HepG2 (cell line): ENCODE measurements at regions not wholly inside any gene's neighbourhood (a gene's known extent, or its start where the extent isn't known, plus 50 kb on each side); places are given as distances from the start of the nearest gene placed in this dataset.

Source experiments
- ATAC-seq: fragments of 200-7000 bp; cut with Tn5 transposase; 3 replicates; pipeline ENCODE4 v1.9.1; 2020; ENCODE audit warnings: mild to moderate bottlenecking, moderate library complexity
- BruUV-seq: library from RNA; stranded (reverse); fragments of 400-500 nt; replicated peaks from 2 replicates; lab custom pipeline; 2021; lab: Mats Ljungman, UMichigan
- CTCF ChIA-PET: fragments of 300-600 bp; formaldehyde crosslinking; extraction: SDS; loops from one replicate; lab custom pipeline; 2021; ENCODE audit warnings: low total read pairs, inconsistent platforms, low intra/inter-chr PET ratio; lab: Yijun Ruan, JAX
- POLR2A ChIA-PET: fragments of 350-600 bp; sonication (Branson Sonifier 250); formaldehyde crosslinking; loops from one replicate; lab custom pipeline; 2020; ENCODE audit warnings: antibody characterized with exemption, inconsistent platforms; lab: Yijun Ruan, JAX
- DNase-seq: peaks from one replicate; pipeline ENCODE4 v3.0.0-alpha.2; 2015; ENCODE audit warnings: low spot score
- FAIRE-seq: peaks from 3 replicates; lab custom pipeline; 2011; peaks lifted over from hg19 to GRCh38; lab: Jason Lieb, UNC
- H2AFZ ChIP-seq: one replicate; pipeline ENCODE4 v1.6.1; 2011; ENCODE audit warnings: low read length, inconsistent platforms
- H3K27ac ChIP-seq: fragments of 300-600 bp; 3 replicates; pipeline ENCODE4 v1.8.0; 2011; ENCODE audit warnings: mixed run types, mild to moderate bottlenecking, mixed read lengths, low read length, inconsistent platforms; ENCODE audit not compliant: insufficient read depth; ENCODE audit errors: extremely low read length
- H3K27me3 ChIP-seq, 2 experiments: fragments of 200-600 bp in 1 of 2; 2 replicates in 1 of 2; 3 replicates in 1 of 2; pipeline versions ENCODE4 v1.6.0 to v1.8.0; 2011; ENCODE audit warnings: low read length in 2 of 2, mild to moderate bottlenecking in 2 of 2, moderate library complexity in 2 of 2, inconsistent platforms in 1 of 2; ENCODE audit not compliant: insufficient read depth in 2 of 2, control insufficient read depth in 1 of 2
- H3K36me3 ChIP-seq, 2 experiments: fragments of 200-600 bp in 1 of 2; replicated peaks in 1 of 2; 2 replicates in 1 of 2; 3 replicates in 1 of 2; pipeline versions ENCODE4 v1.5.1 to v1.8.0; 2011; ENCODE audit warnings: low read length in 2 of 2, inconsistent platforms in 1 of 2; ENCODE audit not compliant: insufficient read depth in 2 of 2, control insufficient read depth in 1 of 2
- H3K4me1 ChIP-seq: 2 replicates; pipeline ENCODE4 v1.5.1; 2012; ENCODE audit warnings: low read length, inconsistent platforms; ENCODE audit not compliant: insufficient read depth
- H3K4me2 ChIP-seq: 2 replicates; pipeline ENCODE4 v1.6.0; 2011; ENCODE audit warnings: low read depth, low read length, inconsistent platforms
- H3K4me3 ChIP-seq, 3 experiments: fragments of 200-600 bp in 1 of 3; sonication (generic), shearing (Covaris generic) in 1 of 3; replicated peaks in 1 of 3; 2 replicates each; pipeline ENCODE4 v1.5.1; 2011 to 2016; ENCODE audit warnings: low read length in 3 of 3, inconsistent platforms in 2 of 3, low read depth in 2 of 3, mild to moderate bottlenecking in 2 of 3, control low read depth in 1 of 3, mixed read lengths in 1 of 3; ENCODE audit not compliant: insufficient read depth in 1 of 3
- H3K79me2 ChIP-seq: one replicate; pipeline ENCODE4 v1.6.1; 2011; ENCODE audit warnings: low read length, inconsistent platforms; ENCODE audit not compliant: insufficient read depth
- H3K9ac ChIP-seq: 2 replicates; pipeline ENCODE4 v1.6.0; 2011; ENCODE audit warnings: mild to moderate bottlenecking, low read depth, low read length, inconsistent platforms; ENCODE audit not compliant: insufficient read depth
- H3K9me3 ChIP-seq: 2 replicates; pipeline ENCODE4 v1.5.1; 2012; ENCODE audit warnings: mild to moderate bottlenecking, low read length
- H4K20me1 ChIP-seq: 2 replicates; pipeline ENCODE4 v1.6.0; 2011; ENCODE audit warnings: inconsistent platforms, mild to moderate bottlenecking, low read length, moderate library complexity; ENCODE audit not compliant: insufficient read depth
- NFYB ChIP-seq: sonication (generic); formaldehyde crosslinking; IDR thresholded peaks from 2 replicates; pipeline ENCODE4 v1.4.0; 2020; ENCODE audit warnings: missing genetic modification reagents
- PHF21A ChIP-seq: sonication (generic); formaldehyde crosslinking; IDR thresholded peaks from 2 replicates; pipeline ENCODE4 v1.5.0; 2020; ENCODE audit warnings: mild to moderate bottlenecking, missing genetic modification reagents
- POLR2A ChIP-seq, 2 experiments: IDR thresholded peaks; 2 replicates each; pipeline ENCODE4 v1.6.1; 2011; ENCODE audit warnings: low read depth in 2 of 2, low read length in 2 of 2, mild to moderate bottlenecking in 1 of 2, moderate library complexity in 1 of 2; ENCODE audit not compliant: insufficient read depth in 1 of 2
- RXRB ChIP-seq: IDR thresholded peaks from 2 replicates; pipeline ENCODE4 v1.6.1; 2016; ENCODE audit warnings: borderline replicate concordance, missing genetic modification reagents, missing compliant biosample characterization
- SETDB1 ChIP-seq: sonication (generic); formaldehyde crosslinking; IDR thresholded peaks from 2 replicates; pipeline ENCODE4 v1.5.1; 2020; ENCODE audit warnings: missing genetic modification reagents, mild to moderate bottlenecking, borderline replicate concordance
- SRSF1 ChIP-seq: fragments of 200-400 bp; formaldehyde crosslinking; optimal IDR thresholded peaks from 2 replicates; pipeline ENCODE3; 2017; ENCODE audit warnings: mild to moderate bottlenecking, low read depth, low read length, moderate library complexity
- TRAFD1 ChIP-seq: sonication (generic); formaldehyde crosslinking; IDR thresholded peaks from 2 replicates; pipeline ENCODE4 v1.5.1; 2020; ENCODE audit warnings: missing genetic modification reagents, mild to moderate bottlenecking, borderline replicate concordance
- U2AF1 ChIP-seq: fragments of 200-400 bp; formaldehyde crosslinking; optimal IDR thresholded peaks from 2 replicates; pipeline ENCODE3; 2017; ENCODE audit warnings: mild to moderate bottlenecking, low read depth, low read length
- ZC3H13 ChIP-seq: sonication (generic); formaldehyde crosslinking; IDR thresholded peaks from 2 replicates; pipeline ENCODE4 v1.8.1; 2023; ENCODE audit warnings: mild to moderate bottlenecking, missing genetic modification reagents, moderate library complexity
- ZNF484 ChIP-seq: sonication (generic); formaldehyde crosslinking; IDR thresholded peaks from 2 replicates; pipeline ENCODE4 v1.5.1; 2020; ENCODE audit warnings: mild to moderate bottlenecking, low read depth, missing genetic modification reagents, borderline replicate concordance
- ZNF564 ChIP-seq: sonication (generic); formaldehyde crosslinking; IDR thresholded peaks from 2 replicates; pipeline ENCODE4 v1.8.1; 2023; ENCODE audit warnings: mild to moderate bottlenecking, missing genetic modification reagents
- ZNF589 ChIP-seq: sonication (generic); formaldehyde crosslinking; conservative IDR thresholded peaks from 2 replicates; pipeline ENCODE4 v1.8.0; 2022; ENCODE audit warnings: mild to moderate bottlenecking, moderate library complexity, missing genetic modification reagents
- ZNF670 ChIP-seq: sonication (generic); formaldehyde crosslinking; IDR thresholded peaks from 2 replicates; pipeline ENCODE4 v1.8.0; 2022; ENCODE audit warnings: mild to moderate bottlenecking, missing genetic modification reagents, borderline replicate concordance
- ZNF678 ChIP-seq: sonication (generic); formaldehyde crosslinking; IDR thresholded peaks from 2 replicates; pipeline ENCODE4 v1.4.0; 2020; ENCODE audit warnings: mild to moderate bottlenecking, missing genetic modification reagents
- ZNF724P ChIP-seq: sonication (generic); formaldehyde crosslinking; IDR thresholded peaks from 2 replicates; pipeline ENCODE4 v1.8.0; 2022; ENCODE audit warnings: missing genetic modification reagents, borderline replicate concordance
- ZNF770 ChIP-seq: sonication (generic); formaldehyde crosslinking; IDR thresholded peaks from 2 replicates; pipeline ENCODE4 v1.5.0; 2020; ENCODE audit warnings: mild to moderate bottlenecking, missing genetic modification reagents
- ZSCAN21 ChIP-seq: sonication (generic); formaldehyde crosslinking; IDR thresholded peaks from 2 replicates; pipeline ENCODE4 v1.8.0; 2022; ENCODE audit warnings: mild to moderate bottlenecking, missing genetic modification reagents, moderate library complexity, borderline replicate concordance
- in situ Hi-C: cut with HindIII; loops from 2 replicates; pipeline ENCODE4 v1.10.0; 2017; ENCODE audit warnings: low pct_unique_long_range_greater_than_20kb; ENCODE audit not compliant: extremely low pct_ligation_motif_present
- intact Hi-C: fragments of 100-400 bp; cut with micrococcal nuclease; formaldehyde crosslinking; loops from one replicate; pipeline ENCODE4 v1.10.0; 2022; ENCODE audit not compliant: unreplicated experiment
- TF ChIP-seq, protein P1 (sequence below): sonication (generic); formaldehyde crosslinking; conservative IDR thresholded peaks from 2 replicates; pipeline ENCODE4 v1.8.0; 2022; ENCODE audit warnings: missing genetic modification reagents

GRCh38 chr21:16357994-16358393, 628.2 kb downstream of the USP25 start:
- no peak for FAIRE-seq

More at GRCh38 chr21:16357994-16358393, 628.2 kb downstream of the USP25 start:
- no peak for DNase-seq
- Histone ChIP-seq H4K20me1 (no peaks in the 10 kb centered on the region), H3K9me3 (no peaks in the 10 kb centered on the region), H3K36me3 (no peaks in the 10 kb centered on the region), H3K9ac (no peak overlapping the region), H3K27ac (no peak overlapping the region), H3K27me3 (no peaks in the 10 kb centered on the region; a peak in 1 of 5 replicates), H3K4me1 (no peaks in the 10 kb centered on the region), H3K4me3 (no peak overlapping the region), H2AFZ (no peak overlapping the region), H3K4me2 (no peak overlapping the region), H3K79me2 (no peaks in the 10 kb centered on the region)
- no peak for ATAC-seq
- CTCF ChIA-PET, result no interaction called here
- POLR2A ChIA-PET, result no interaction called here
- intact Hi-C loops (no loop called here), in situ Hi-C loops (no loop called here)
- TF ChIP-seq ZC3H13 (CRISPR knock-in tag) (no peak), SETDB1 (CRISPR knock-in tag) (no peak), ZNF670 (CRISPR knock-in tag) (no peak), TRAFD1 (CRISPR knock-in tag) (no peak), NFYB (CRISPR knock-in tag) (no peak), ZNF770 (CRISPR knock-in tag) (no peak), SRSF1 (no peak), PHF21A (CRISPR knock-in tag) (no peak), ZNF589 (CRISPR knock-in tag) (no peak), POLR2A (IDR thresholded peaks at IDR 0.05; ENCODE audit: insufficient read depth in 1 of 2, low read depth in 2 of 2, low read length in 2 of 2) (no peak), ZNF484 (CRISPR knock-in tag) (no peak), ZSCAN21 (CRISPR knock-in tag) (no peak), U2AF1 (no peak), ZNF678 (CRISPR knock-in tag) (no peak), ZNF564 (CRISPR knock-in tag) (no peak), RXRB (CRISPR knock-in tag) (no peak), ZNF724P (CRISPR knock-in tag) (no peak)
- TF ChIP-seq, protein P1, sequence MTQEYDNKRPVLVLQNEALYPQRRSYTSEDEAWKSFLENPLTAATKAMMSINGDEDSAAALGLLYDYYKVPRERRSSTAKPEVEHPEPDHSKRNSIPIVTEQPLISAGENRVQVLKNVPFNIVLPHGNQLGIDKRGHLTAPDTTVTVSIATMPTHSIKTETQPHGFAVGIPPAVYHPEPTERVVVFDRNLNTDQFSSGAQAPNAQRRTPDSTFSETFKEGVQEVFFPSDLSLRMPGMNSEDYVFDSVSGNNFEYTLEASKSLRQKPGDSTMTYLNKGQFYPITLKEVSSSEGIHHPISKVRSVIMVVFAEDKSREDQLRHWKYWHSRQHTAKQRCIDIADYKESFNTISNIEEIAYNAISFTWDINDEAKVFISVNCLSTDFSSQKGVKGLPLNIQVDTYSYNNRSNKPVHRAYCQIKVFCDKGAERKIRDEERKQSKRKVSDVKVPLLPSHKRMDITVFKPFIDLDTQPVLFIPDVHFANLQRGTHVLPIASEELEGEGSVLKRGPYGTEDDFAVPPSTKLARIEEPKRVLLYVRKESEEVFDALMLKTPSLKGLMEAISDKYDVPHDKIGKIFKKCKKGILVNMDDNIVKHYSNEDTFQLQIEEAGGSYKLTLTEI (CRISPR knock-in tag), result no peak
- no TSS peak for BruUV-seq
